GM18873 (cell line): ENCODE measurements at regions not wholly inside any gene's neighbourhood (a gene's known extent, or its start where the extent isn't known, plus 50 kb on each side); places are given as distances from the start of the nearest gene placed in this dataset.

Source experiments
- ATAC-seq: cut with Tn5 transposase; IDR thresholded peaks from one replicate; pipeline ENCODE4 v1.9.1; 2021; ENCODE audit warnings: mild to moderate bottlenecking, moderate library complexity, moderate number of reproducible peaks; ENCODE audit not compliant: unreplicated experiment, low FRiP score

DNA sequence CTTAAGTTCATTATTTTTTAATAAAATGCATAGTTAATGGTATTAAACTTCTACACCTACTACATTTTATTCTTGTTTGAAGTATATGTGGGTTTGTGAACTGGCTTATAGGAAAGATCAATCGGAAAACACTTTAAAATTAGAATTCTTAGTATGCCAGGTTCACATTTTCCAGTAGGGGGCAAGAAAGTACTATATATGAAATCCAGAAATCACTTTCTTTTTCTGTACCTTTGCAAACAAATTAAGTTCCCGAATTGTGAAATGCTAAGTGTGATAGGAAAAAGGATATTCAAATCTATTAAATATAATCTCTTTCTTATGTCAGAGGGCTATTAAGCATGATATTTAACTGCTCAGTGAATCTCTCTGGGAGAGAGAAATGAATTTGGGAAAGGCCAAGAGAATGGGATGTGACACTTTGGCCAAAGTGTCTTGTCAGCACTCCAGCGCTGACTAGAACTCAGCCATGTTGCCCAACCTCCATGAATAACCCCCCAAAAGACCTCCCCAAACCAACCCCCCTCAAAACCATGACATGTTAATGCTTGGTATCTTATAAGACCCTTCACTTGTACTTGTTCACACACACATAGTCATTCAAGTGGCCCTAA, 122.6 kb upstream of the SLC10A2 start:
- ATAC-seq = no peak

GRCh38 chr13:103187721-103188156, 121.5 kb upstream of the SLC10A2 start:
- no peak for ATAC-seq

DNA sequence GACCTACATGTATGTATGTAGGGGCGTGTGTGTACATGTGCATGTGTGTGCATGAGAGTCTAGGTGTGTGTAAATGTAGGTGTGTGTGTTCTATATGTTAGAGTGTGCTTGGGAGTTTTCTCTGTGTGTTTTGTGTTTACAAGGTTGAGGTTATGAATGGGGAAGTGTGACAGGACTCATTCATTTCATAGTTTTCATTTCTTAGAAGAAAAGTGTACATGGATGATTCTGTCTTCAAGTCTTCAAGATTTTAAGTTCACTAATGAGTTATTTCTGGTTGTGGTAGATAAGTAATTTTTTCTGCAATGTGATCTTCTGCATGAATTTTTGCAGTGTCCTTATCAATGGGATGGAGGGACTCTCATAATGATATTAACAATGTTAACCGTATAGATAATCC, 118.2 kb upstream of the SLC10A2 start:
- ATAC-seq = no peak

DNA sequence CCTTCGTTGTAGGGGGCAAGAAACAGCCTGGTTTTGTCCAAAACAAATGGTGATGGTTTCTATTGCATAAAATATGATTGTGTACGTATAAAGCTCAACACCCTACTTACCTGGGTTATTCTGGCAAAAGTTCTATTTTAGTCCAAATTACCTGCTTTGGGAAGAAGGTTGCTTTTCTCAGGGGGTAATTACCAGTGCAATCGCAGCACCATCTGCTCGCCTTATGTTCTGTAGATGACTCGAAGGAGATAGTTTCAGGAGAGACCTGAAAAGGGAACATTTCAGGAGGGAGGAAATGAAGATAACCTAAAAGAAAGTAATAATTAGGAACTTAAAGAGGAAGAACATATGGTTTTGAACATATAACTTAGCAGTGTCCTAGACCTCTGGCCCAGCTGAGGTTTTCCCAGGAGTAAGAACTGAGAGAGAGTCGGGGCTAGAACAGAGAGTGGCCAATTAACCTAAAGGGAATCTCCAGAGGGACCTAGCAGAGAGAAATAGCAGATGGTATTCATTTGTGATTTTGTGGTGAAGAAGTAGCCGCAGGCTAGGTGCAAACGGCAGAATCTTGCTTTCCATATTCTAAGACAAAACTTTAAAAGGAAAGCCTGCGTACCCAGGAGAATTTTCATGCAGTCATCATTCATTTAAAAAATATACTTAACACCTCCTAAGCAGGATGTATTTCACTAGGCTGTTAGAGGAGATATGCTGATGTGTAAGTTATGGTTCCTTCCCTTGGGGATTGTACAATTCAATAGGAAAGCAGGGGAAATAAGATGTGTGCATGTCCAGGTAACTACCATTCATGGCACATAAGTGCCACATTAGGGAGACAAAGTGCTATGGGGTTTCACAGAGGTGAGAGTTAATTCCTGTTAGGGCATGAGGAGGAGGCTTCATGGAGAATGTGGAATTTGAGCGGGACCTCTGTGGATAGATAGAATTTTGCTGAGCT, 113.0 kb upstream of the SLC10A2 start:
- no peak for ATAC-seq

- no peak for ATAC-seq
Measured at GRCh38 chr13:103174966-103175365, 108.7 kb upstream of the SLC10A2 start.

- ATAC-seq = no peak
Measured at GRCh38 chr13:103168901-103169508, 102.8 kb upstream of the SLC10A2 start.

- ATAC-seq = no peak
Measured at GRCh38 chr13:103164251-103164650, 98.0 kb upstream of the SLC10A2 start.

- no peak for ATAC-seq
Measured at GRCh38 chr13:103161476-103161875, 95.3 kb upstream of the SLC10A2 start.

GRCh38 chr13:103157434-103158145, 91.4 kb upstream of the SLC10A2 start:
- no peak for ATAC-seq

DNA sequence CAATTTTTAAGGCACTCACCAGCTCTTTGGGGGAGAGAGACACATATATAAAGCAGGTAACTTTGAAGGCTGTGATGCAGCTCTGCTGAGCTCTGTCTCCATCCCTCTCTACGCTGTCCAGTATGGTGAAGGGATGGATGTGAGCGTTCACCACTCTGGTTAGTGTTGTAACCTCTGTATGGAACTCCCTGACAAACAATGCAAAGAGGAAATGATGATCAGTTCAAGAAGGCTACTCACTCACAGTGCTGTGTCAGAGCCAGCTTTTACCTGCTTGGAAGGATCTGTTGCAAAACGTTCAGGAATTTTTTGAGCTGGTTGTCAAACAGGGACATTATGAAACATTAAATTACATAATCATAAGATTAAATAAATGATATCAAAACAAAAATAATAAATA, 90.8 kb upstream of the SLC10A2 start:
- no peak for ATAC-seq

DNA sequence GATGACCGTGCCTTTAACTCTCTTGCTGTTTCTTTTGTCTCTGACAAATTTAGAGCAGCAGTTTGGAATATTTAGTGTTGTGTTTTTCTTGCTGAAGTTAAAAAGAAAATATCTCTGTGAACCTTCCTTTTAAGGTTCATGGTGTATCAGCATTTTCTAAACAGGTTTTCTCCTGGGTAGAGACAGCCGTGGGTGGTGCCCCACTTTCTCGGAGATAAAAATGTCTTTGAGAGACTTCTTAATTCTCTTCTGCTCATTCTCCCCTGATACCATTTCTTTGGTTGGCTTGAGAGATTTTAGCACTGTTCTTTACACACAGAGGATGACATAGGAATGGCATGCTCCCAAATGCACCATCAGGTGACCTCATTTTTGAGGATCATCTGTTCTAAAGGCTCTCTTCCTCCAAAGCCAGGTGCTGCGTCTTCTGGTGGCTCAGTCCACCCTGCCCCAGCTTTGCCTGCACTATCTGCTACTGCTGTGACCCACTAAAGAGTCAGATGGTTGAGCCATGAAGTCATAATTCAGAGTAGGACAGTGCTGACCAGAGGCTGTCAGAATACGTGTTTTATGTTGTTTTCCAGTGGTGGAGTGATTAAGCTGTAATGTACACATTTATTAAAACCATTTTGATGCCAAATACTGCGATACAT, 90.3 kb upstream of the SLC10A2 start:
- no peak for ATAC-seq

DNA sequence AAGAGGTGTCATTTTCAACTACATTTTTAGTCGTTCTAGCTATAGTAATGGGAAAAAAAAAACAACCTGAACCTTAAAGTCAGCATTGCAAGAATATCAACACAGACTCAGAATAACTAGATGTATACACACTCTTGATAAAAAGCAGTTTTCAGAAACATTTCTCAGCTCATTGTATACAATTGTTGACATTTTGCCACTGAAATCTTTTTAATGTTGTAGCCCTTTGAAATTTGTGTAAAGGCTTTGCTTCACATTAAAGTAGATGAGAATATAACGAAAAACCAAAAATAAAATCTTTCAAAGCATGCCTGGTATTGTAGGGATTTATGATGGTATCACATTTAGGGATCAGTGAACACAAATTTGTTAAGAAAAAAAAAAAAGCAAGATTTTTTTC, 87.2 kb upstream of the SLC10A2 start:
- no peak for ATAC-seq

- ATAC-seq = no peak
Measured at GRCh38 chr13:103147961-103148360, 81.7 kb upstream of the SLC10A2 start.

- ATAC-seq = no peak
Measured at GRCh38 chr13:103145442-103145841, 79.2 kb upstream of the SLC10A2 start.

DNA sequence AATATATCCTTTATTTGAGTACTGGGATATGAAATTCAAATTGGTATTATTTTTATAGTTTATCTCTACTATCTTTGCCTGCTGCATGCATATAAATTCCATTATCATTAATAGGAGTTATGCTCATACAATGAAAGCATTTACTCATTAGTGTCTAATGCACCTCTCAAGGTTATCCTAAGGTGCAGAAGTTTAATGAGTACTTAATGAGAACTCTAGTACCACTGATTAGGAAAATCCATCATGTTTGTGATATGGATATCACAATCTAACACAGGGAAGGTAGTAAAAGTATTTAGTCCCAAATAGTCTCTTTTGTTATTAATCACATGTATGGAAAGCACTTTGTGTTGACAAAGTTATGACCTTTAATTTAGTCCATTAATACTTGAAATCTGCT, 77.2 kb upstream of the SLC10A2 start:
- ATAC-seq = no peak

- ATAC-seq = no peak
Measured at GRCh38 chr13:103142151-103142550, 75.9 kb upstream of the SLC10A2 start.

DNA sequence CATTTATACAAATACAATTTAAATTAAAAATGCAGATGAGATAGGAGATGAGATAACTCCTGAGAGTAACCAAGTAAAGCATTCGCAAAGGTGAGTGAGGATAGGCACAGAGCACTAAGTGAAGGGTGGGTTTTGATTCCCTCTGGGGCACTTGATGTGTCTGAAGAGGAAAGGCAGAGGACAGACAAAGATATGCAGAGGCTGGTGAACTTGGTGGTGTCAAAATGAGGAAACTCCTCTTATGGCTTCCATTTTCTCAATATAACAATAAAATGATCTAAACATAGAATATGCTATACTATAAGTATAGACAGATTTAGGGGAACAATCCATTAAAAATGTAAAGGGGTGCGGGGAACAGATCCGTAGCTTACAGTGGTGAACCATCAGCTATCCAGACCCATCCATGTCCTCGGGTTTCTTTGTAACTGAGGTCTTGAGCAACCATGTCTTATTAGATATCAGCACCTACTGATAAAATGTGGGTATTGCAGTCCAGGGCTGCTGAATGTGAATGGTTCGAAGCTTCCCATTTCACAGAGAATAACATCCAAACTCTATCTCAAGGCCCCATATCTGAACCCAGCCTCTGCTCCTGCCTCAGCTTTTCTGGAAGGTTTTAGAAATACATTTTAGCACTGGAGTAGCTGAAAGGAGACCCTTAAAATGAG, 73.9 kb upstream of the SLC10A2 start:
- peak; percentile 88 for ATAC-seq

- ATAC-seq = peak; percentile 60
Measured at GRCh38 chr13:103134271-103134670, 68.1 kb upstream of the SLC10A2 start.

- ATAC-seq = no peak
Measured at GRCh38 chr13:103133556-103133955, 67.3 kb upstream of the SLC10A2 start.
